Right lung (tissue), 2 donors: ENCODE measurements at regions not wholly inside any gene's neighbourhood (a gene's known extent, or its start where the extent isn't known, plus 50 kb on each side); places are given as distances from the start of the nearest gene placed in this dataset.

Experiments used
- DNase-seq, 2 donors: peaks; one replicate each; pipeline ENCODE4 v3.0.0-alpha.2; 2013

DNA sequence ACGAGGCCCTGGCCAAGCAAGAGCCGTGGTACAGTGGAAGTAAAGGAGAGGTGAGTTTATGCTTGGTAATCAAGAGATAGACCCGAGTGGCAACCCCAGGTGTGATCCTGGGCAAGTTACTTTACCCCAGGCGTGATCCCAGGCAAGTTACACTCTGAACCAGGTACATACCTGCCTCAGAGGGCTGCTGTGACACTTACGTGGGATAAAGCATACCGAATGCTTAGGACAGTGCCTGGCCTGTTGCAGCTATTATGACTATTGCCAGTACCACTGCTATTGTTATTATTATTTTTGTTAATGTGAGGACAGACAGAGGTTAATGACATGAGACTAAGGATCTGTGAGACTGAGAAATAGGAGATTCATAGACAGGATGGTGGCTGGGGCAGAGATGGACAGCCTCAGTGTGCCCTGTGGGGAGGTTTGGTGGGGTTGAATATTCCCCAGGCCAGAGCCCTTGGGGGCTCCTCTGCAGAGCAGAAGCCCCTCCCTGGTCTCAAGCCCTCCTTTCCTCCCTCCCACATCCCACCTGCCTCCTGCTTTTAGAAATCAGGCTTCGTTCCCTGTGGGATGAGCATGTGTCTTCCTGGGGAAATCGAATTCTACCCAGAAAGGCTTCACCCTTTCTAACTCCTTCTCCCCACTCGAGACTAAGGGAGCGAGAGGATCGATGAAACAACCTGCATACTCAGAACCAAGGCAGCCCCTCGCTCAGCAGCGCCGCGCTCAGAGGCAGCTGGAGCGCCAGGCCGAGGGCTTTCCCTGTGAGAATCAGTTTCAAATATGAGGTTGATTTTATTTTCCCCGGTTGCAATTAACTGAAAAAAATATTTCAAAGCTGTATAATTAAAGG lies 62.0 kb upstream of the SIX3 start:
- DNase-seq, result no peak

DNA sequence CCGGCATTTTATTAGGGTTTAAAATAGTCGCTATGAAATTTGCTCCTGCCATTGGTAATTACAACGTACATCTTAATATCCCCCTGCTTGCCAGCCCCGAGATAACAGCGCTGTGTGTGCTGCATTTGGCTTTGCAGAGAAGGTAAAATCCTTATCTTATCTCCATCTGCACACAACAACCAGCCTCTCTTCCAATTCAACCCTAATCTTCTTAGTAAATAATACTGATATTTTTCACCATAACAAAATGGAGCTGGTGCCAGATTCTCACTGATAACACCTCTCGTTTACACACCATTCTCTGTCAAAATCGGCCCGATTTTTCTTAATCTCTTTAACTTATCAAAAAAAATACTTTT lies 61.4 kb upstream of the SIX3 start:
- no peak for DNase-seq

- no peak for DNase-seq
These were observed 59.6 kb upstream of the SIX3 start for GRCh38 chr2:44881856-44882255.

- DNase-seq, result no peak
These were observed 58.1 kb upstream of the SIX3 start for GRCh38 chr2:44883356-44883755.

DNA sequence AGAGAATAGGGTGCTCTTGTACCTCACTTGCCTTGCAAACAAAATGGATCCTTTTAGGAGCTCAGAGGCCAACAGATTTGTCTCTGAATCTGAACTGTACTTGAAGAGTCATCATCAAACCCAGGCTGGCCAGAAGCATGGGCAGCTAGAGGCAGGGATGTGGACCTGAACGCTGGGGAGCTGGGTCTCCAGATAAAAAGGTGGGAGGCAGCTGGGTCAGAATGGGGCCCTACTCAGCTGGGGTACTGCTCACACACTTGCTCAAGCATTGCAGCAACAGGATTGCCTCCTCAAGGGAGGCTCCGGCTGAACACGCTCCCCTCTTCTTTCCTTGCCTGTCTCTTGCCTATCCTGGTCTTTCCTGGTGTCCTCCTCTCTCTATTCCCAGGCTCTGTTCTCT lies 57.3 kb upstream of the SIX3 start:
- no peak for DNase-seq

DNA sequence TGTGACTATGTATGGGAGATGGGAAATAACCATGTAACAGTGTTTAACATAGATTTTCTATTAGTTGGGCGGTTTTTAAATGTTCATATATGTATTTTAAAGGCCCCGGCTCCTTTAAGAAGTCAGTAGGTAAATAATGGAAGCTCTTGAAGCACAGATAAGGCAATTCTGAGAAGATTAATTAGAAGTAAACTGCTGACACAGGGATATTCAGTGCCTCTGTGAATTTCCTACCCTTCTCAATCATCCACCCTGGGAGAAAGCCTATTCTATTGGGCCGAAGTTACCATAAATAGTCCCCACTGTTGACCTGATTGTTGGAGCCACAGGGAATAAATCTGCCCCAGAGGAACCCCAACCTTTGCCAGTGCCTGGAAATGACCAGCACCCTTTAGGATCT lies 56.8 kb upstream of the SIX3 start:
- DNase-seq, result no peak

DNA sequence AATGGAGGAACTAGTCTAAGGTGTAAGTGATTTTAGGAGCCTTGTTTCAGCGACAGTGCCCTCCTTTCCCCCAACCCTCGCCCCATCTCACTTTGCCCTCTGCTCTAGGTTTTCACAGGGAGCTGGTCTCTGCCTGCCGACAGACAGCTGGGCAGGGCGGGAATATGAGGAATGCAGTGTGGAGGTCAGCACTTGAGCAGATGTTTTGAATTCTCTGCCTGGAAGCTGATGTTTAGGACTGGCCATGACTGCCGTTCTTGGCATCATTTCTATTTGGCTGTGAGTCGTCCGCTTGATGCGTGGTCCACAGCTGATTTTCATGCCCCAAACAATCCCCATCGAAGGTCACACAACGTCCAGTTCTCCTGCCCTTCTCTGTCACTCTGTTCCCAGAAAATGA lies 55.1 kb upstream of the SIX3 start:
- DNase-seq, result peak in 1 of 2 donors; percentile 9

- no peak for DNase-seq
These were observed 52.4 kb upstream of the SIX3 start for GRCh38 chr2:44889096-44889495.
